HG03457 (cell line): ENCODE measurements at regions not wholly inside any gene's neighbourhood (a gene's known extent, or its start where the extent isn't known, plus 50 kb on each side); places are given as distances from the start of the nearest gene placed in this dataset.
"Not testable (repeated sequence)": the region's sequence is repeated elsewhere in the genome, so short reads cannot be mapped to it uniquely, and the experiment has no call there.

Source experiments
- ATAC-seq: cut with Tn5 transposase; IDR thresholded peaks from one replicate; pipeline ENCODE4 v1.9.1; 2021; ENCODE audit warnings: moderate number of reproducible peaks; ENCODE audit not compliant: unreplicated experiment

DNA sequence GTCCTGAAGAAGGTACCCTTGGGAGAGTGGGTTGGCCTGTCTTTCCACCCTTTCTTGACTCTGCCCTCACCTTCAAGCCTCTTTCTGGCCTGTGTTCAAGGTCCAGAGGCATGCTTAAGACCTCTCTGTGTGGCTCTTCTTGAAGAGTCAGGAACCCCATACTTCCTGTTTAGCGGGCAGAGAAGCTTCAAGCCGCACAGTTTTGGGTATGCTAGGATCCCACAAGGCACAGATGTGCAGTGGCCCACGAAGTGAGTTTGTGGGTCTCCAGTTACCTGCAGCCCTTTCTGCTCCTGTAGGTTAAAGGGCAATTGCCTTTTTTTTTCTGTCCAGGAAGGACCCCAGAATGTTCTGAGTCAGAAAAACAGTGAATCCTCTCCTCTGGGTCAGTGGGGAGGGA, 87.4 kb upstream of the FCGR1A start:
- not testable (repeated sequence) for ATAC-seq

DNA sequence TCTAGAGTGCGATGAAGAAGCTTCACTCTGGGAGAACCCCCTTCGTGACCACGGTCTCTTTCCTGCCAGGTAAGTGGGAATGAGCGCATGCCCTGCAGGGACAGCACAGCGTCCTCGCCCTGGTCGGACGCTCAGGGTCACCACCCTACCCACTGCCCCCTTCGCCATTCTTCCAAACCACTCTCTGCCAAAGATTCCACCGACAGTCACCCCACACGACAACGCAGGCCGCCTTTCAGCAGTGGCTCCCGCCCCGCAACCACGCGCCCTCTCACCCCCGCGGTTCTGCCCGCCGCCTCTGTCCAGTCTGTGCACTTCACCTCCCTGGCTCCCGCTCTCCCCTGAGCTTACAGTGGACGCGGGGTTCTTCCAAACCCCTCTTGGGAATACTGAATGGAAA, 82.3 kb upstream of the FCGR1A start:
- not testable (repeated sequence) for ATAC-seq

DNA sequence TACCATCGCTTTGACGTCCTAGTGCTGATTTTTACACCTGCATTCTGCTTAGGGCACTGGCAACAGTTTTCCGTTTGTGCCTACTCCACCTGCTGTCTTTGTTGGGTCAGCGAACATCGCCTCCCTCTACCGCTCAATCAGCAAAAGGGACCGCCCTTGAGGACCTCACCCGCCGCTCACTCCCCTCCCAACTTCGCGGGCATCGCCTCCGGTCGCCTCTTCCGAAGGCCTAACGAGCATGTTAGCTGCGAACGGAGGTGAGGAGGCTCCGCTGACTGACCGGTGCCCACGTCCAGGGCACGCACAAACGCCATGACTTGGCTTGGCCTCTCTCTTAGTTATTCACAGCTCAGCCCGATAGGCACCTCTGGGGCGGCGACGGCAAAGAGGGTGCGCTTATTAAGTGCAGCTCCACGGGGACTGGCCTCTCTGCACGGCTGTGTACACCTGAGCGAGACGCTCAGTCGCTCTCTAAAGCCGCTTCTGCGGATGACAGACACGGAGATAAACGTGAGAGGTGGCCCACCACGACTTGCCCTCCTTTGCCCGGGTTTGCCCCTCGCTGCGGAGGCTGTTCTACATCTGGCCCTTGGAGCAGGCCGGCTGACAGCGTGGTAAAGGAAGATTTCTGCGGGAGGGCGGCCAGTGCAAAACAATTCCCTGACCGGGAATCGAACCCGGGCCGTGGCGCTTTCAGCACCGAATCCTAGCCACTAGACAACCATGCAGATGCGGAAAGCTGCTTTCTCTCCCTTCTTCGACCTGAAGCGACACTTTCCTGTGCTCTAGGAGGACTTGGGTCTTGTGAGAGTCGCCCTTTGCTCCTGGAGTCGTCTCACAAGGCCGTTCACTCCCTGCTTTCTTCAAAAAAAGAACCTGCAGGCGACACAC, 81.6 kb upstream of the FCGR1A start:
- ATAC-seq = not testable (repeated sequence)

DNA sequence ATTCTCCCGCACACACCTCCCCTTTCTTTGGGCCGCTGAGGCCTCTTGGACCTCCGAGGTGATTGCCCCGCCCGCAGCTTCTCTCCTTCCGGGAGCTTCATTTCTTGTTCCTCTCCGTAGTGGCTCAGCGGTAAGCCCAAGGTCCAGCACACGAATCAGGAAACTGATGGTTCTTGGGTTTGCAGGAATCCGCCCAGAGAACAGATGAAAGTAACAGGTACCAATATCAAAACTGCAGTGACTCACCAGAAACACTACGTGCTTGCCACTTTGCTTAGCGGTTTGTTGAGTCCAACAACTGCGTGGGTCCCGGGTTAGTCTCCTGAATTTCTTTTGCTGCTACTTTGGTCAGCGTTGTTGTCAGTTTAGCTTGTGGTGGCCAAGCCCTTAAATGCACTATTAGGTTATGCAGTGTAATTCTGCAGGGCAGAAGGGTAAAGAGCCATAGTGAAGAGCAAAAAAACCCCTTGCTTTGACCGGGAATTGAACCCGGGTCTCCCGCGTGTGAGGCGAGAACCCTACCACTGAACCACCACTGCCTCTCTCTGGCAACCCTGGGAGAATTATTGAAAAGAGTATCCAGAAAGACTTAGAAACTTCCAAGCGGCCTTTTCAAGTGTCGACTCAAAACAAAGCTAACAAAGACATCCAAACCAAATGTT, 74.2 kb upstream of the FCGR1A start:
- not testable (repeated sequence) for ATAC-seq

DNA sequence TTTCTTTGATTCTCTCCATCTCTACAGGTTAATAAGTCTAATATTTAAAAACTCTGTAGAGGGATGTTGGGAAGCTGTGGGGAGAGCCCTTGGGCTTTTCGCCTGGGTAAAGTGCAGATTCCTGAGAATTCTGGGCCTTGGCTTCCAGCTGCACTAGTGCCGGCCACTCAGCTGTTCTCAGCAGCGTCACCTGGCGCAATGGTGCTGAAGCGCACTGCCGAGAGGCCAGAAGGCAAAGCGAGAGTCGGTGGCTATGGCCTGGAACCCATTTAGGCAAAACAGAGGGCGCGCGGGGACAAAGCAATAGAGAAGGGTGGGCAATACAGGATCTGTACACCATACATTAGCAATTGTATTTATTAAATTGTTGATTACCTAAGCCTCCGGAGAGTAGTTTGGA, 70.8 kb upstream of the FCGR1A start:
- not testable (repeated sequence) for ATAC-seq

DNA sequence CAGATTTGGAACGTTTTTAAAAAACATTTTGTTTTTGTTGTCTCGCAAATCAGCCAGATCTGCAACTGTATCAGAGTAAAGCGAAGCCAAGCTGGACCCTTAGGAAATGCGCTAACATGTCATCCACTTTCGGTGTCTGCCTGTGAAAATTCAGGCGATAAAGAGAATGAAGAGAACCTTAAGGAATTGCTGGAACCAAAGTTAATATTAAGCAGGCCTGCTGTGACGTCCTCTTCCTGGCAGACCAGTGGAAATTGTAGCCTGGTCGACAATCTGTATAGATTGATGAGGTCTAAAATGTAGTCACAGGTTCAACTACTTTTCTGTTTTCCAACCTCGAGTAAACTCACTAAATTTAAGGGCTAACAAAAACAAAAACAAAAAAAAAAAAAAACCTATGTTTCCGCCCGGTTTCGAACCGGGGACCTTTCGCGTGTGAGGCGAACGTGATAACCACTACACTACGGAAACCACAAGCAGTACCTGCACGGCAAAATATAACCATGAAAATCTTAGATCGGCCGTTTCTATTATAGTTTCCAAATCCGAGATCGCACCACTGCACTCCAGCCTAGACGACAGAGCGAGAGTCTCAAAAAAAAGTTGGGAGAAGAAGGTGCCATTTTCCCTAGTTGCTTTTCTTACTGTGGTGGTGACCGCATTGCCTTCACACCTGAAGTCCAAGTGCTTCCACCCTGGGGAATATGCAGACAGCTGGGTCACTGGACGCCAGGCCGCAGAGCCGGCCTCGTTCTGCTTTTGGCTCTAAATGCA, 70.2 kb upstream of the FCGR1A start:
- not testable (repeated sequence) for ATAC-seq

DNA sequence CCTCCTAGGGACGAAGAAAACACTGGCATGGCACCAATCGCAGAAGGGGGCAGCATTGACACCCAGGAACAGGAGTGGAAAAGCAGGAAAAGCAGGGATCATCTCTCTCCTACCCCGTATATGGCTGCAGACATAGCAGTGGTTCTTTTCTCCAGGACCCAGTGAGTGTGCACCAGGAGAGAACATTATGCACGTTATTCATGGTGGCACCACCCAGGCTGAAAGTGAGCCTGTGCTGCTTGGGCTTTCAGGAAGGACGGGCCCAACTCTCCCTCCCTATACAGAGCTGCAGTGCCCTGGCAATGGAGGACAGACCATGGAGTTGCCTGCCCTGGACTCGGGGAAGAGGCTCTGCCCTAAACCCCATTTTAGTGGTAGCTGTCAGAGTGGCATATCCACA, 69.0 kb upstream of the FCGR1A start:
- ATAC-seq = not testable (repeated sequence)

DNA sequence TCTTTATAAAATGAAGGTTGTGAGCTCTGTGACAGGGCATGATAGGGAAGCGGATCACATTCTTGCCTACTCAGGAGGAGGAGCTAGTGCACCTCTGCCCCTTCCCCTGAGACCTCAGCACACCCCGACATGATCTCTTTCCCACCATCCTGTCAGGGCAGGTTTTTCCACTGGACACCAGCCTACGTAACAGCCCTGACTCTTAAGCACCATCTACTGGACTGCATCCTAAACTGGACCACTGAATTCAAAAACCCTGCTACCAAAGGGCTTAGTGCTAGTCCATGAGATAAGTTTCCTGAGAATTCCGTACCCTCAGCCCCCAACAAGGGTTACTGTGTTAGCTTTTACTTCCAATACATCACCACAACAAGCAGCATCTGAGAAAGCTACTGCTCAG, 68.5 kb upstream of the FCGR1A start:
- ATAC-seq = not testable (repeated sequence)

DNA sequence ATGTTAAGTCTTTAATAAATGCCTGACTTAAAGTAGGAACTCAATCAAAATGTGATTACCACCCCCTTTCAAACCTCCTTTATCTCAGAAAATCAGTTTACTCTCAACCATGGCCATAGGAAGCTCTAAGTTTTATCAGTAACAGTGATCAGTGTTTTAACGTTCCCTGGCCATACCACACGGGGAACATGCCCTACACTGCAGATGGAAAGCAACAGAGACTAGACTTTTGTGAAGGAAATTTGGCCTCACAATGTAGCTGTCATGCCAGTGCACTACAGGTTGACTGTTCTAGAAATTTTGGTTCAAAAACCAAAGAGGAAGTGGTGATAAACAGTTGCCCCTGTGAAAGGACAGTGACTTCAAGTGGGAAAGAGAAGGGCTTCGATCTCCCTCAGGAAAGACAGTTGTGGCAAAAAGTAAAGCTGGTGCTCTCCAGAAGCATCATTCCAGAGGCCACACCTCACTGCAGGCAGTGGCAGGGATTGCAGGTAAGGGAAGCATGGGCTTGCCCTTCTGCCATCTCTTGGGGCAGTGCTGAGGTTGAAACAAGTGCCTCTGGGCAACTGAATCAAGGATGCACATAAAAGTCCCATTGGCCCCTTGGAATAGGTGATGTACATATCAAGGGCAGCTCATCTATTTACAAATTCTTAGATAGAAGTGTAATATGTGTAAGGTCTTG, 57.7 kb upstream of the FCGR1A start:
- not testable (repeated sequence) for ATAC-seq

DNA sequence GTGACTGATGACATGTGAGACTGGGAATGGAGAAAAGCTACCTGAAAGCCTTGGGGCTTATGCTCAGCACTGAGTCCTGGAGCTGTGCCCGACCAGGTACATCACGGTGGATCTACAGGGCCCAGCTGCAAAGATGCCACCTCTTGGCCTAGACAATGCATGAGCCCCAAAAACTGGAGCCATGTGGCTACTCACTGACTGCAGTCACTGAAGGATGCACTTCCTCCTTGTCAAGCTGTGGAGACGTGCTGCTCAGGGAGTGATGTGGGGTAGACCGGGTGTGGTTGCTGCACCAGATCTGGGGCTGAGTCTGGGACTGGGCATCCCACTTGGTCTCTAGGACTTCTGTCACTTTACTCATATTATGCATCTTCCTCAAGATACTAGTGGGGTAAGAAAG, 55.8 kb upstream of the FCGR1A start:
- ATAC-seq = not testable (repeated sequence)

DNA sequence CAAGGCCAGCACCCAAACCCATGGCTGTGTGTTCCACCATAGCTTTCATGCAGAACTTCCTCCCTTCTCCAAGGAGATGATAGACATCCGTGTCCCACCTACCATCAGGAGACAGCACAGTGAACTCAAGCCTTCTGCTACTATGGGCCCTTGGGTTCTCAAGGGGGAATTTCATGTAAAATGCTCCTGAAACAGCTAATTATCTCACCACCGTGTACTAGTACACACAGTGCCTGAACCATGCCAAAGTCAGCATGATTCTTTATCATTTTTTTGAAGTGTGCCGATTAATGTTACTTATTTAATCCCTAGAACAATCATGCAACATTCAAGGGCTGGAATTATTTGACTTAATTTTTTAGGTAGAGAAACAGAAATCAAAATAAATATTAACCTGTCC, 53.9 kb upstream of the FCGR1A start:
- not testable (repeated sequence) for ATAC-seq
